ENCODE measurements at regions not wholly inside any gene's neighbourhood (a gene's known extent, or its start where the extent isn't known, plus 50 kb on each side); places are given as distances from the start of the nearest gene placed in this dataset.

GRCh38 chr3:134710313-134710680 lies 59.5 kb upstream of the KY start:
- no peak overlapping the region for H3K4me3 ChIP-seq (ENCODE audit: low read depth, low read length)
- DNase-seq (ENCODE audit: low read depth), result no peak
- TF ChIP-seq CTCF (IDR thresholded peaks at IDR 0.05; ENCODE audit: low read depth, low read length, missing control alignments), result no peak
- in situ Hi-C loops (cut with HindIII; ENCODE audit: low sequenced_read_pairs), result no loop called here

GRCh38 chr3:134711284-134711683 lies 60.5 kb upstream of the KY start:
- no peak for TF ChIP-seq CTCF (IDR thresholded peaks at IDR 0.05; ENCODE audit: low read depth, low read length, missing control alignments)
- H3K4me3 ChIP-seq (ENCODE audit: low read depth, low read length), result no peak overlapping the region
- no peak for DNase-seq (ENCODE audit: low read depth)
- in situ Hi-C loops (cut with HindIII; ENCODE audit: low sequenced_read_pairs), result no loop called here

GRCh38 chr3:134713671-134714070 lies 62.8 kb upstream of the KY start:
- DNase-seq (ENCODE audit: low read depth), result no peak
- in situ Hi-C loops (cut with HindIII; ENCODE audit: low sequenced_read_pairs), result no loop called here
- no peak overlapping the region for H3K4me3 ChIP-seq (ENCODE audit: low read depth, low read length)
- TF ChIP-seq CTCF (IDR thresholded peaks at IDR 0.05; ENCODE audit: low read depth, low read length, missing control alignments), result no peak

GRCh38 chr3:134718726-134719125 lies 67.9 kb upstream of the KY start:
- no peak for TF ChIP-seq CTCF (IDR thresholded peaks at IDR 0.05; ENCODE audit: low read depth, low read length, missing control alignments)
- H3K4me3 ChIP-seq (ENCODE audit: low read depth, low read length), result no peak overlapping the region
- peak; percentile 24 for DNase-seq (ENCODE audit: low read depth)
- in situ Hi-C loops (cut with HindIII; ENCODE audit: low sequenced_read_pairs), result no loop called here

- no peak for DNase-seq (ENCODE audit: low read depth)
- no peak for TF ChIP-seq CTCF (IDR thresholded peaks at IDR 0.05; ENCODE audit: low read depth, low read length, missing control alignments)
- no peak overlapping the region for H3K4me3 ChIP-seq (ENCODE audit: low read depth, low read length)
- in situ Hi-C loops (cut with HindIII; ENCODE audit: low sequenced_read_pairs), result no loop called here
Measured at GRCh38 chr3:134721214-134721613, 70.4 kb upstream of the KY start.

GRCh38 chr3:134722969-134723368 lies 72.1 kb upstream of the EPHB1 start:
- no peak for DNase-seq (ENCODE audit: low read depth)
- in situ Hi-C loops (cut with HindIII; ENCODE audit: low sequenced_read_pairs), result no loop called here
- no peak for TF ChIP-seq CTCF (IDR thresholded peaks at IDR 0.05; ENCODE audit: low read depth, low read length, missing control alignments)
- no peak overlapping the region for H3K4me3 ChIP-seq (ENCODE audit: low read depth, low read length)

- in situ Hi-C loops (cut with HindIII; ENCODE audit: low sequenced_read_pairs), result no loop called here
- no peak for TF ChIP-seq CTCF (IDR thresholded peaks at IDR 0.05; ENCODE audit: low read depth, low read length, missing control alignments)
- no peak overlapping the region for H3K4me3 ChIP-seq (ENCODE audit: low read depth, low read length)
- DNase-seq (ENCODE audit: low read depth), result no peak
Measured at GRCh38 chr3:134729649-134730048, 65.4 kb upstream of the EPHB1 start.

All from astrocyte of the cerebellum (primary cell).